Thoracic aorta (tissue), 2 donors: ENCODE measurements at regions not wholly inside any gene's neighbourhood (a gene's known extent, or its start where the extent isn't known, plus 50 kb on each side); places are given as distances from the start of the nearest gene placed in this dataset.

ENCODE experiments used
- ATAC-seq: fragments of 150-250 bp; one replicate; pipeline ENCODE4 v1.8.0; 2017; ENCODE audit warnings: low read depth; ENCODE audit not compliant: insufficient number of reproducible peaks, low FRiP score
- DNase-seq: peaks from one replicate; pipeline ENCODE4 v3.0.0-alpha.2; 2020; ENCODE audit warnings: low spot score
- H3K27ac ChIP-seq, 2 donors: fragments of 200-600 bp; sonication (generic); 1 replicate in 1 of 2; 2 replicates in 1 of 2; pipeline ENCODE4 v1.5.1; 2016; ENCODE audit warnings: mild to moderate bottlenecking in 2 of 2, moderate library complexity in 2 of 2
- H3K27me3 ChIP-seq: fragments of 200-600 bp; sonication (generic); replicated peaks from 2 replicates; pipeline ENCODE4 v1.6.0; 2016; ENCODE audit warnings: mild to moderate bottlenecking; ENCODE audit not compliant: insufficient read depth
- H3K36me3 ChIP-seq: fragments of 200-600 bp; sonication (generic); one replicate; pipeline ENCODE4 v1.5.1; 2016
- H3K4me1 ChIP-seq, 2 donors: fragments of 200-600 bp; sonication (generic); 1 replicate in 1 of 2; 2 replicates in 1 of 2; pipeline versions ENCODE4 v1.5.1 to v1.6.0; 2016; ENCODE audit warnings: low read depth in 2 of 2, mild to moderate bottlenecking in 1 of 2; ENCODE audit not compliant: control insufficient read depth in 1 of 2
- H3K4me3 ChIP-seq: fragments of 200-600 bp; sonication (generic); 2 replicates; pipeline ENCODE4 v1.5.1; 2016; ENCODE audit warnings: mild to moderate bottlenecking
- H3K9me3 ChIP-seq: fragments of 200-600 bp; sonication (generic); 2 replicates; pipeline ENCODE4 v1.5.1; 2016
- TF ChIP-seq, protein P1 (sequence below): fragments of 200-600 bp; sonication (generic); IDR thresholded peaks from one replicate; pipeline ENCODE4 v1.5.1; 2019; ENCODE audit warnings: antibody characterized with exemption

DNA sequence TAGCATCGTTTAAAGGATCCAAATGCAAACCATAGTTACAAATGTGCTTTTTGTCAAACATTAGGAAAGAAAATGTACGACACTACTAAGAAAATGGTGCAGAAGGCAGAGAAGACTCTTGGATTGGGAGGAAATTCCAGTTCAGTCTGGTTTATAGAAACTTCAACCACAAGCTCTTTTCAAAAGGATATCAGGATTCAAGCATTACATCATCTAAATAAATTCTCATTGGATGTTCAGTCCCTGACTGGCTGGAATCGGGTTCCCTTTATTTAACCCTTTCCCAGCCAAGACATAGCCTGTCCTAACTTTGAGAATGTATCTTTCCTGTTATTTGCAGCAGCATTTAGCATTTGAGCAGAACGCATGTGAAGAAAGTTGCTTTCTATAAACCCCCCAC is 184.6 kb downstream of the LMO4 start:
- ATAC-seq (no peak), DNase-seq (no peak)
- H3K4me1 ChIP-seq, result peaks cover 9 to 20% of the 10 kb centered on the region in 2 donors
- no peak overlapping the region for H3K27ac ChIP-seq
- H3K36me3 ChIP-seq, result no peaks in the 10 kb centered on the region
- no peak overlapping the region for H3K4me3 ChIP-seq
- H3K27me3 ChIP-seq, result no peaks in the 10 kb centered on the region
- TF ChIP-seq, protein P1, sequence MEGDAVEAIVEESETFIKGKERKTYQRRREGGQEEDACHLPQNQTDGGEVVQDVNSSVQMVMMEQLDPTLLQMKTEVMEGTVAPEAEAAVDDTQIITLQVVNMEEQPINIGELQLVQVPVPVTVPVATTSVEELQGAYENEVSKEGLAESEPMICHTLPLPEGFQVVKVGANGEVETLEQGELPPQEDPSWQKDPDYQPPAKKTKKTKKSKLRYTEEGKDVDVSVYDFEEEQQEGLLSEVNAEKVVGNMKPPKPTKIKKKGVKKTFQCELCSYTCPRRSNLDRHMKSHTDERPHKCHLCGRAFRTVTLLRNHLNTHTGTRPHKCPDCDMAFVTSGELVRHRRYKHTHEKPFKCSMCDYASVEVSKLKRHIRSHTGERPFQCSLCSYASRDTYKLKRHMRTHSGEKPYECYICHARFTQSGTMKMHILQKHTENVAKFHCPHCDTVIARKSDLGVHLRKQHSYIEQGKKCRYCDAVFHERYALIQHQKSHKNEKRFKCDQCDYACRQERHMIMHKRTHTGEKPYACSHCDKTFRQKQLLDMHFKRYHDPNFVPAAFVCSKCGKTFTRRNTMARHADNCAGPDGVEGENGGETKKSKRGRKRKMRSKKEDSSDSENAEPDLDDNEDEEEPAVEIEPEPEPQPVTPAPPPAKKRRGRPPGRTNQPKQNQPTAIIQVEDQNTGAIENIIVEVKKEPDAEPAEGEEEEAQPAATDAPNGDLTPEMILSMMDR, result no peak
- H3K9me3 ChIP-seq, result no peaks in the 10 kb centered on the region

DNA sequence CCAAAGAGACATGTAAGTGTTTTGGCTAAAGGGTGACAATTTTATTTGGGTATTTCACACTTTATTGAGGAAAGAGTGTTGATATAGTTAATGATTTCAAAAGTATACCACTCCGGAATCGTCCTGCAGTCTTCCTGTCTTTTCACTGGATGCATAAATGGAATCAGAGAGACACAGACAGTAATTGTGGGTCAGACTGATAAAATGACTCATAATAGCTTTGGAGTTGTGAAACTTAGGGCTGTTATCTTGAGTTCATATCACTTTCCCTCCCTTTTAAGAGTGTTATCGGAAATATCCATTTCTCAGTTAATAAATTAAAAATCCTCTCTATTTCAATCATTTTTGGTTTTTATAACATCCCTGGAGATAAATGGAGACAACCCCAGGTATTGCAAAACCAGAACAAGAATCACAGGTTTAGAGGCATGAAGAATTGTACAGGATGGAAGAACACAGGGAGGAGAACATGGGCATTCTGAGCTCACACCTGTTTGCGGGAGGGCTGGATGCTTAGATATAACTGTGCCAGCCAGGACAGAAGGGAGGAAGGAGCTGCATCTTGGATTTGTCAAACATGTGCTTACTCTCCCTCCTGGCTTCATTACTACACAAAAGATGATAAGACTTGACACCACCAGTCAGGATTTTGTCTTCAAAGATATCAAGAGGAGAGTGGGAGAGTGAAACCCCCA is 185.4 kb downstream of the LMO4 start:
- H3K27ac ChIP-seq, result no peak overlapping the region
- TF ChIP-seq, protein P1, result no peak
- DNase-seq, result no peak
- peaks cover 4 to 15% of the 10 kb centered on the region in 2 donors for H3K4me1 ChIP-seq
- H3K9me3 ChIP-seq, result no peaks in the 10 kb centered on the region
- H3K4me3 ChIP-seq, result no peak overlapping the region
- no peak for ATAC-seq
- no peaks in the 10 kb centered on the region for H3K36me3 ChIP-seq
- H3K27me3 ChIP-seq, result no peaks in the 10 kb centered on the region

DNA sequence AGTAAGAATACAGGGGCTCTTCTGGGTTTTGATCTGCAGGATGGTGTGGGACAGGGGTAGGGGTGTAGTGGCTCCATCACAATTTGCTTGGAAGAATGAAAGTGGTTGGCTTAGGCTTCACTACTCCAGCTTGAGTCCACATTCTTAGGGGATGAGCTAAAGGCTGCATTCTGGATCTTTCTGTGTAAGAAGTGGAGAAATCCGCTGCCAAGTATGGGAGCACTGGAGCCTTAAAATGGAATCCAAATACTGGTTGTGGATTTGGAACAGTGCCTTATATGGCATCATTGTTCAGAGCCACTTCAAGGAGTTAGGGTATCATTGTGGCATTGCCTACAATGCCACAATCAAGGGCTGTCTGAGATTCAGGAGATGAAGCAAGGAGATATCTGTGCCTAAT is 187.1 kb downstream of the LMO4 start:
- Histone ChIP-seq H3K27ac (peak overlapping the region in 1 of 2 donors; percentile 15), H3K4me1 (peaks cover 4 to 20% of the 10 kb centered on the region in 2 donors), H3K27me3 (no peaks in the 10 kb centered on the region), H3K36me3 (no peaks in the 10 kb centered on the region), H3K9me3 (no peaks in the 10 kb centered on the region), H3K4me3 (no peak overlapping the region)
- DNase-seq (no peak), ATAC-seq (peak; percentile 51)
- TF ChIP-seq, protein P1, result no peak

DNA sequence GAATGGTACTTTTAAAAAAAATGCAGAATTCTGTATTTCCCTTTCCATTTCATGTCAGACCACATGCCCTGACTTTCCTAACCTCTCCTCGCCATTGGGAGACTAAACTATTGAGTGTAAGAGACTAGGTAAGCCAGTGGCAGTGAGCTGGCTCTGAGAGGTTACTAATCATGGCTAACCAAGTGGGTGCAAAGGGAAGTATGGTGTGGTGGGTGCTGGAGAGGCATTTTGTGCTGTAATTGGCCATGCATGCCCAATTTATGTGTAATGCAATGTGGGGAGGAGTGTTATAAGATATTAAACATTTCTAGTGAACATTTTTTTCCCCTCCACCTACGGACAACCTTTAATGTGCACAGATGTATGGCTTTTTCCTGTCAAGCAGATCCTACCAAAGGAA is 190.1 kb downstream of the LMO4 start:
- Histone ChIP-seq H3K4me3 (no peak overlapping the region), H3K9me3 (no peaks in the 10 kb centered on the region), H3K36me3 (no peaks in the 10 kb centered on the region), H3K4me1 (peaks cover 4 to 31% of the 10 kb centered on the region in 2 donors), H3K27ac (no peak overlapping the region), H3K27me3 (no peaks in the 10 kb centered on the region)
- DNase-seq (no peak), ATAC-seq (no peak)
- TF ChIP-seq, protein P1, result no peak

DNA sequence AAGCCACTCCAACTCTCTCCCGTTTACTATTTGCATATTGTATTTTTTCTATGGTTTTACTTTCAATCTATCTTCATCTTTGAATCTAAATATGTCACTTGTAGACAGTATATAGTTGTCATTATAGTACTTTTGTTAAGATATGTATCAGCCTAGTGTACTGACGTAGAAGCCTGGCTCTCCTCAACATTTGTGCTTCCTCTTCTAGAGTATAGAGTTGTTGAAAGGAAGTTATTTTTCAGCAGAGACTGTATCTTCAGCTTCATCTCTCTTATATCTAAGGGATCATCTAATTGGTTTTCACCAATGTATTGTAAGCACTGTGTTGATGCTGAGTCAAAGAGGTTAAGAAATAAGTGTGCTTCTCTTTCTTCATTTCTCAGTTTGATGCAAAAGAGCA is 192.8 kb downstream of the LMO4 start:
- H3K27me3 ChIP-seq, result no peaks in the 10 kb centered on the region
- no peak for ATAC-seq

More for the DNA sequence above, 192.8 kb downstream of the LMO4 start:
- Histone ChIP-seq H3K27ac (peak overlapping the region in 1 of 2 donors; percentile 2), H3K4me3 (no peak overlapping the region), H3K4me1 (peaks cover 0 to 29% of the 10 kb centered on the region in 2 donors), H3K9me3 (no peaks in the 10 kb centered on the region), H3K36me3 (no peaks in the 10 kb centered on the region)
- TF ChIP-seq, protein P1, result no peak
- no peak for DNase-seq
